ENCODE measurements at regions not wholly inside any gene's neighbourhood (a gene's known extent, or its start where the extent isn't known, plus 50 kb on each side); places are given as distances from the start of the nearest gene placed in this dataset.

- TF ChIP-seq, protein P1, sequence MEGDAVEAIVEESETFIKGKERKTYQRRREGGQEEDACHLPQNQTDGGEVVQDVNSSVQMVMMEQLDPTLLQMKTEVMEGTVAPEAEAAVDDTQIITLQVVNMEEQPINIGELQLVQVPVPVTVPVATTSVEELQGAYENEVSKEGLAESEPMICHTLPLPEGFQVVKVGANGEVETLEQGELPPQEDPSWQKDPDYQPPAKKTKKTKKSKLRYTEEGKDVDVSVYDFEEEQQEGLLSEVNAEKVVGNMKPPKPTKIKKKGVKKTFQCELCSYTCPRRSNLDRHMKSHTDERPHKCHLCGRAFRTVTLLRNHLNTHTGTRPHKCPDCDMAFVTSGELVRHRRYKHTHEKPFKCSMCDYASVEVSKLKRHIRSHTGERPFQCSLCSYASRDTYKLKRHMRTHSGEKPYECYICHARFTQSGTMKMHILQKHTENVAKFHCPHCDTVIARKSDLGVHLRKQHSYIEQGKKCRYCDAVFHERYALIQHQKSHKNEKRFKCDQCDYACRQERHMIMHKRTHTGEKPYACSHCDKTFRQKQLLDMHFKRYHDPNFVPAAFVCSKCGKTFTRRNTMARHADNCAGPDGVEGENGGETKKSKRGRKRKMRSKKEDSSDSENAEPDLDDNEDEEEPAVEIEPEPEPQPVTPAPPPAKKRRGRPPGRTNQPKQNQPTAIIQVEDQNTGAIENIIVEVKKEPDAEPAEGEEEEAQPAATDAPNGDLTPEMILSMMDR (conservative IDR thresholded peaks at IDR 0.05; ENCODE audit: control insufficient read depth, insufficient read depth, low read depth, low read length) = peak; percentile 11
- no peak for DNase-seq (ENCODE audit: low read depth)
Measured at GRCh38 chr9:86893811-86894490, 53.4 kb downstream of the GAS1 start.

DNA sequence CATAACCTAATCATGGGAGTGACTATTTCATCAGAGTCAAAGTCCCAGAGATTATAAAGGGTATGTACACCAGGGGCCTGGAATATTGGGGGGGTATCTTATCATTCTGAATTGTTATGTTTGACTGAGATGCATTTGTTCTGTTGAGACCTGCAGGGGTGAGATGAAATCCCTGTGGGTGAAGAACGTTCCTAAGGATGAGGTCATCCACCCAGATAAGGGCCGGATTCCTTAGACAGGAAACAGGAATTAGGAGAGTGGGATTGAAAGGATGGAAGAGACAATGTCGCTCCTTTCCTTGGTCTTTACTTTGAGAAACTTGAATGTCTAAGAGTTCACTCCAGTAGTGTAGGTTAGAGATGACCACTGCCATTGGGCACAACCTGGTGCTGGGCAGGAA lies 54.7 kb downstream of the GAS1 start:
- no peak overlapping the region for H3K4me3 ChIP-seq (ENCODE audit: control insufficient read depth, low read depth, low read length)
- DNase-seq (ENCODE audit: low read depth) = no peak
- TF ChIP-seq, protein P1 (conservative IDR thresholded peaks at IDR 0.05; ENCODE audit: control insufficient read depth, insufficient read depth, low read depth, low read length) = no peak

More at GRCh38 chr9:86893811-86894490, 53.4 kb downstream of the GAS1 start:
- no peak overlapping the region for H3K4me3 ChIP-seq (ENCODE audit: control insufficient read depth, low read depth, low read length)

DNA sequence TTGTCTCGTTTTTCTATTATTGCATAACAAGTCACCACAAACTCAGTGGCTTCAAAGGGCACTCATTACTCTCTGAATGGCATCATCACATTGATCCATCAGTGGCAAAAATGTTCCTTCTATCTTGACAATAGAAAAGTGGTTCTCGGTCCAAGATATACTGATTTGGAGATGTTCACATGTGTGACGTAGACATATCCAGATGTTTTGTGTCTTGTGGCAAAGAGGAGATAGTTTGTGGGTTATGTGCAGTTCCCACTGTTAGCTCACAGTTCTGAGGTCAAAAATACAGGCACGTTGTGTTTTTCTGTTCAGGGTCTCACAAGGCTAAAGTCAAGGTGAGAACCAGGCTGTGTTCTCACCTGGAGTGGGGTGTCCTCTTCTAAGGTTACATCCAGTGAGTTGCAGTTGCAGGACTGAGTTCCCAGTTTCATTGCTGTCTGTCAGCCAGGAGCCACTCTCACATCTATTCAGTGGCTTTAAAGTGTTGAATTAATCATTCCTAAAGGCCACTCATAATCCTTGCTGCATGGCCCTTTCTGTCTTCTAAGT lies 55.3 kb downstream of the GAS1 start:
- no peak overlapping the region for H3K4me3 ChIP-seq (ENCODE audit: control insufficient read depth, low read depth, low read length)
- TF ChIP-seq, protein P1 (conservative IDR thresholded peaks at IDR 0.05; ENCODE audit: control insufficient read depth, insufficient read depth, low read depth, low read length) = no peak
- DNase-seq (ENCODE audit: low read depth) = no peak

GRCh38 chr9:86891091-86891490 lies 56.2 kb downstream of the GAS1 start:
- H3K4me3 ChIP-seq (ENCODE audit: control insufficient read depth, low read depth, low read length) = no peak overlapping the region
- peak; percentile 39 for DNase-seq (ENCODE audit: low read depth)
- TF ChIP-seq, protein P1 (conservative IDR thresholded peaks at IDR 0.05; ENCODE audit: control insufficient read depth, insufficient read depth, low read depth, low read length) = no peak

- TF ChIP-seq, protein P1 (conservative IDR thresholded peaks at IDR 0.05; ENCODE audit: control insufficient read depth, insufficient read depth, low read depth, low read length) = no peak
- DNase-seq (ENCODE audit: low read depth) = no peak
- no peak overlapping the region for H3K4me3 ChIP-seq (ENCODE audit: control insufficient read depth, low read depth, low read length)
Measured at GRCh38 chr9:86885232-86885631, 62.1 kb downstream of the GAS1 start.

- H3K4me3 ChIP-seq (ENCODE audit: control insufficient read depth, low read depth, low read length) = no peak overlapping the region
- TF ChIP-seq, protein P1 (conservative IDR thresholded peaks at IDR 0.05; ENCODE audit: control insufficient read depth, insufficient read depth, low read depth, low read length) = no peak
- DNase-seq (ENCODE audit: low read depth) = no peak
Measured at GRCh38 chr9:86876621-86877196, 70.6 kb downstream of the GAS1 start.
